UCSD-AML1 (cell line): ENCODE measurements at regions not wholly inside any gene's neighbourhood (a gene's known extent, or its start where the extent isn't known, plus 50 kb on each side); places are given as distances from the start of the nearest gene placed in this dataset.

Source experiments
- DNase-seq: peaks from one replicate; lab custom pipeline; 2025; ENCODE audit not compliant: unreplicated experiment; lab: John Stamatoyannopoulos, UW

DNA sequence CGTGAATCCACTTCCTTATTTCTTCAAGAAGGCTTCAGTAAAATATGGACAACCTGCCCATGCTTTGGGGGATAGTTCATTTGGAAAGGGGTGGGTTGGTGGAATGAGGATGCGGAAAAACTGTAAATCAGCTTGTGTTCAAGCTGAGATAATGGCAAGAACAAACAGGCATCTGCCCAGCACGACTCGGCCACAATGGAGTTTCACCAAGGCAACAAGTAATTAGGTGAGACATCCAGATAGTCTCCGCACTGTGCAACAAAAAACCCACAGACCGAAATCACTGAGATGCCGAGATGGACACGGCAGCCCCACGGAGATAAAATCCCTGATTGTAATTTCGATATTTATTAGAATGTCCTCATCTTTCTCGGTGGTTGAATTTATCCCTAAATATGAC, 455.2 kb downstream of the AJAP1 start:
- DNase-seq, result no peak

GRCh38 chr1:5108740-5109139, 454.3 kb downstream of the AJAP1 start:
- no peak for DNase-seq

DNA sequence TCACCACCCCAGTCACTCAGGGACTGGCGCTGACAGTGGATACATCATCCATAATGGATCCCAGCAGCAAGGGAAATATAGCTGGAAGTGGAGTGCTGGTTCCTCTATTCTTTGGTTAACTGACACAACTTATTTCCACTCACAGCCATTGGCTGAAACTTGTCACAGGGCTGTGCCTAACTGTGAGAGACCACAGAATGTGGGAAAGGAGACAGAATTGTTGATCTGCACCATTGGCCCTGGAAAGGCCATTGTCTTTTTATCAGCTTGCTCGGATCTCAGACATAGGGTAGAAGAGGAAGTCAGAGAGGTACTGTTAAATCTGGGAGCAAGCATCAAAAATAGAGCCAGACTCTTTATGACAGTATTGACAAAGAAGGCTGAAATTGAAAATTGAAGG, 451.3 kb downstream of the AJAP1 start:
- DNase-seq, result no peak

DNA sequence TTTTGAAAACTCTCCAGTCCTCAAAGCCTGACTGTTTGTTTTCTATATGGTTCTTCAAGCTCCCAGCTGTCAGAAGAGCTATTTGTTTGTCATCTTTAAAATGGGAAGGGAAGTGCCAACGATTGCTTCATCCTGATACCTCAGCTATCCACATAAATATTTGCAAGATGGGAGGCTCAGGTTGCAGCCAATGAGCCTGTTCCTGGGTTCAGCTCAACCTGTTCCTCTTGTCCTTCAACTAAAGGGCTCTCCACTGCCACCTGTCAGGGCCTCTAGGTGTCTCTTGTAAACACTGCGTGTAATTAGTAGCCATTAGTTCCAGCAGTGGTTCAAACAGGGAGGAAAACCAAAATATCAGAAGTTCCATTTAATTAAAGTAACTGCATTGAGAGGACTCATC, 445.1 kb downstream of the AJAP1 start:
- DNase-seq, result no peak

DNA sequence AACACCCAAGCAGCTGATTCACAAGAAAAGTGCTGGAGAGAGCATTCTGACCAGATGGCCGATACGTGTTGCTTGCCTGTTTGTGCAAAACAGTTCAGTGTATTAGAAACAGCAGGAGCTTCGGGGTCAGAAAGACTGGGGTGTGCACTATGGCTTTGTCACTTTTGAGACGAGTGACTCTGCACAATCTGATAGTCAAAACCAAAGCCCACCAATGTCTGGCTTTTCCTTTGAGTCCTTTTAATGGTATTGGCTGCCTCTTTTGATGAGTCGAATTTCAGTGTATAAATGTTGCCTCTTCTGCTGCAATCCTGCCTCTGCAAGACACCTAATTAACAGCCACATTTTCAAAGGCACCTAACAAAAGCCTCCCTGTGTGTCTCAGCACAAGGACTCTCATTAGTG, 444.6 kb downstream of the AJAP1 start:
- DNase-seq, result no peak

DNA sequence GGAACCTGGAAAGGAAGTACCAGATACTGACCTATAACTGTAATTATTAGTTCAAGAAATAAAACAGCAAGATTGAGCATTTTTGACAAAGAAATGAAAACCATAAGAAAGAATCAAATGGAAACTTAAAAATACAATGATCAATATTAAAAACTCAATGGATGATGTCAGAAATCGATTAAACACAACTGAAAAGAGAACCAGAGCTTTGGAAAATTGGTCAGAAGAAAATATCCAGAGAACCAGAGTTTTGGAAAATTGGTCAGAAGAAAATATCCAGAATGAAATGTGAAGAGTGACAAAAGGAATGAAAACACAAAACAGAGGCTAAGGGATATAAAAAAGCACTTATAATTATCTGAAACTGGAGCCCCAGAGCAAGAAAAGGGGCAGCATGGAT, 438.6 kb downstream of the AJAP1 start:
- no peak for DNase-seq

GRCh38 chr1:5084676-5085075, 430.3 kb downstream of the AJAP1 start:
- DNase-seq, result no peak

DNA sequence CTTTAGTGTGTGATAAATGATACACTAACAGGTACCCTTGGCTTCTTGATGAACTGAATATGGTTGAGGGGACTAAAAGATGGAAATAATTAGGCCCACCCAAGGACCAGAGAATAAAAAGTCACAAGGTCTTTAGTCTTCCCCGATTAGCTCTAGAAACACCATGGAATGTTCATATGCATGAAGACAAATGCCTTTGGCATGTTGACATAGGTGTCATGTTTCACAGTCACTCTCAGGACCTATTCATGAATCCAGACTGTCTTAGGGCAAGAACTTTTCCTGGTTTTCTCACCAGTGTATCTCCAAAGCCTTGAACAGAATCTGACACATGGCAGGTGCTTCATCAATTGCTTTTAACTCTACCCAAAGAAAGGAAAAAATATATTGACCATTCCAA, 412.8 kb downstream of the AJAP1 start:
- DNase-seq, result no peak

DNA sequence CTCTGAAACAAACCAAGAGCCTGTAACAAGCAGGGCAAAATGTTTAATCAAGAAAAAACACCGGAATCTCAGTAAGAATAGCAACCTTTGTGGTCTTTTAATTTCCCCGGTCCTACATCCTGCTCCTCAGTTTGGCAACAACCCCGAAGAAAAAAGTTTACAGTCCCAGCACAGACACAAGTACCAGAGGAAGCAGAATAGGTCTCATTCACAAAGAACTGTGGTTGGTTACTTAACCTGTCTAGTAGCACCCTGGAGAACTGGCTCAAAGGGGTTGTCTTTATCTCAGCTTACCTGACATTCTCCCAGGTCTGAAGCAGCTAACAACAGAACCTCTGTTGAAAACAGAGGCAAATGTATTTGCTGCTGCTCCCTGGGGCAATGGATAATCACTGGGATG, 399.3 kb downstream of the AJAP1 start:
- DNase-seq, result no peak

GRCh38 chr1:5029136-5029535, 374.7 kb downstream of the AJAP1 start:
- DNase-seq, result no peak

DNA sequence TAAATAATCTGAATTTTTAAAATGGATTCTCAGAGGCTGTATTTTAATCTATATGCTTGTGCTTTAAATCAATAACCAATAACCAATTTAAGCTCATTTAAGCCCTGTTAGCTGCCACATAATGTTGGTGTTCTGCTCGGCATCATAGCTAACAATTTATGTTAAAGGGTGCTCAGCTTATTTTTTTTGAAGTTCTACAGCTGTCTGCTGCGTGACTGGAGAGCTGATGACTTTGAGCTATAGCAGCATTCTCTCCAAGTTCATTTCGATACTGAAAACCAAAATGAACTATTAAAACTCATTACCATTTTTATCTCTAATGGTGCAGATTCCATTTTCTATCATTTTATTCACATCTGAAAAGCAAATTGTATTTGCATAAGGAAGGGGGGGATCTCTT, 357.8 kb downstream of the AJAP1 start:
- DNase-seq, result no peak

- DNase-seq, result no peak
These were observed 356.2 kb downstream of the AJAP1 start for GRCh38 chr1:5010656-5011055.

DNA sequence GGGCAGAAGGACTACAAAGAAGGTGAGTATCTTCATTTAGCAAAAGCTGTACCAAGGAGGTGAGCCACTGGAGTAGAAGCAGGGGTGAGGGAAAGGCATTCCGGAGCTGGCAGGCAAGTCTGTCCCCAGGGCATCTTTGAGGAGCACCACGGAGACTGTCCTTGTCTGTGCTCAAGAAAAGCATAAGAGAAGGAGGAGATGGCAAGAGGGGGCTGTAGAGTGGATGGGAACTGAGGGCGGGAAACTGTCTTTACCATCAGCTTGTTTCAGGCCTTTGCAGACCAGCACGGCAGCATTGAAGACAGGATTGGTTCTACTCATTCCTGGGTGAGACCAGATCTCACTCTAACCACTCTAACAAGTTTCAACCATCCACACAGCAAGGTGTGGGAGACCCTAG, 355.8 kb downstream of the AJAP1 start:
- DNase-seq, result no peak

- DNase-seq, result no peak
These were observed 355.1 kb downstream of the AJAP1 start for GRCh38 chr1:5009376-5010065.

DNA sequence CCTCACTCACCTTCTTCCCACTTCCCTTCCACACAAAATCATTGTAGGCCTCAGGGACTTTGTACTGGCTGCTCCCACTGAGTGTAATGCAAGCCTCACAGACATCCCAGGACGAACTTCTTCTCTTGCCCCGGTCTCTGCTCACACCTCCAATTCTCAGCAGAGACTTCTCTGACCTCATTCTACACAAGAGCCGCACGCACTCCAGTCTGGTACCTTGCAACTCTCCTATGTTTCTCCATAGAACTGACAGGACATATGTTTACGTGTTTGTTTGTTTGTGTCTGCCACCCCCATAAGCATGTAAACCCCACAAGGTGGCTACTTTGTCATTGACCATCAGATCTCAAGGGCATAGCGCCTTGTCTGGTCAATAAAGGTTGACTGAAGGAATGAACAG, 350.8 kb downstream of the AJAP1 start:
- no peak for DNase-seq

DNA sequence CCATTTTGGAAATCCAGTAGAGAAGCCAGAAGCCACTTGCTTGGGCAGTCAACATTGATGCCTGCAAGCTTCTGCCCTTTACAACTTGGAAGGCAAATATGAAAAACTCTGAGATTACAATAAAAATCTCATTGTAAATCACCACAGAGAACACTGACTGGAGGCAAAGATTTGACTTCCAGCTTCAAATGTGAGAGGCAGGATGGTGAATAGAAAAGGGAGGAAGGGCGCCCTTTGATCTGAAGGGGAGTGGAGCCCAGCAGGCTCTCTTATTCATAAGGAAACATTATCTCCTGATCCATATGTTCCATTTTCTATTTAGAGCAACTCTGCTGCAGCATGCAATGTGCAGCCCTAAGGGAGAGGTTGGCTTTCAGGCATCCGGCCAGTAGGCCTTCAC, 348.3 kb downstream of the AJAP1 start:
- no peak for DNase-seq

- no peak for DNase-seq
These were observed 347.1 kb downstream of the AJAP1 start for GRCh38 chr1:5001466-5001865.

GRCh38 chr1:4986306-4986705, 331.9 kb downstream of the AJAP1 start:
- DNase-seq, result no peak

GRCh38 chr1:4984841-4985240, 330.4 kb downstream of the AJAP1 start:
- no peak for DNase-seq

DNA sequence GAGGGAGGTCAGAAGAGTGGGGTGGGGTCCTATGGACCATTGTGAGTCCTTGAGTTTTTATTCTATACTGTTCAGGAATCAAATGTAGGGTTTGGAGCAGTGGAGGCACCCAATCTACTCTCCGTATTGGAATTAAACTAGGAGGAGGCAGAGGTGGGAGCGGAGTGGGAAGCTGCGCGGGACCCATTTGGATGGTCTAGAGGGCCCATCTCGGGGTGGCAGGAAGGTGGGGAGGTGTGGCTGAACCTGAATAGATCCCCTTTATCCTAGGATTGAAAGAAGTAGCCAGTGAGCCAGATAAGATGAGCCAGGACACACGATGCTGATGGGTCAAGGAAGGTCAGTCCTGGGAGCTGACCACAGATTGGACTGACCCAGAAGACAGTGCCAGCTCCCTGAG, 325.8 kb downstream of the AJAP1 start:
- no peak for DNase-seq

GRCh38 chr1:4978660-4979390, 324.4 kb downstream of the AJAP1 start:
- no peak for DNase-seq

- DNase-seq, result no peak
These were observed 323.3 kb downstream of the AJAP1 start for GRCh38 chr1:4977701-4978100.
